Retinal pigment epithelial cell (primary cell): ENCODE measurements at regions not wholly inside any gene's neighbourhood (a gene's known extent, or its start where the extent isn't known, plus 50 kb on each side); places are given as distances from the start of the nearest gene placed in this dataset.
A peak's percentile ranks its signal among the peaks of the same experiment; 100 is the strongest.

Experiments
- DNase-seq: peaks from one replicate; pipeline ENCODE4 v3.0.0-alpha.2; 2010; ENCODE audit warnings: low read depth
- H3K4me3 ChIP-seq: 2 replicates; pipeline ENCODE4 v1.5.1; 2011; ENCODE audit warnings: mild to moderate bottlenecking, low read length, control low read depth, moderate library complexity
- CTCF ChIP-seq: conservative IDR thresholded peaks from 2 replicates; pipeline ENCODE4 v1.5.1; 2011; ENCODE audit warnings: low read depth, low read length, control low read depth, inconsistent platforms

- TF ChIP-seq CTCF = no peak
- no peak overlapping the region for H3K4me3 ChIP-seq
These were observed 274.9 kb downstream of the AUH start for GRCh38 chr9:91086657-91087461.

GRCh38 chr9:91087462-91087759 lies 274.3 kb downstream of the AUH start:
- DNase-seq = no peak
- no peak for TF ChIP-seq CTCF
- H3K4me3 ChIP-seq = no peak overlapping the region

More at GRCh38 chr9:91086657-91087461, 274.9 kb downstream of the AUH start:
- no peak for DNase-seq

GRCh38 chr9:91089405-91090129 lies 272.2 kb downstream of the AUH start:
- peak; percentile 70 for TF ChIP-seq CTCF
- no peak for DNase-seq
- H3K4me3 ChIP-seq = no peak overlapping the region

GRCh38 chr9:91090130-91090410 lies 271.6 kb downstream of the AUH start:
- no peak for DNase-seq
- no peak overlapping the region for H3K4me3 ChIP-seq

GRCh38 chr9:91092214-91092613 lies 269.5 kb downstream of the AUH start:
- H3K4me3 ChIP-seq = no peak overlapping the region
- DNase-seq = no peak
- TF ChIP-seq CTCF = no peak

More at GRCh38 chr9:91090130-91090410, 271.6 kb downstream of the AUH start:
- TF ChIP-seq CTCF = no peak

- no peak for TF ChIP-seq CTCF
- no peak for DNase-seq
- no peak overlapping the region for H3K4me3 ChIP-seq
These were observed 267.2 kb downstream of the AUH start for GRCh38 chr9:91094324-91095088.
